ENCODE measurements at regions not wholly inside any gene's neighbourhood (a gene's known extent, or its start where the extent isn't known, plus 50 kb on each side); places are given as distances from the start of the nearest gene placed in this dataset.

- TF ChIP-seq CTCF (conservative IDR thresholded peaks at IDR 0.05; ENCODE audit: low read depth, low read length) (no peak), EZH2 (IDR thresholded peaks at IDR 0.05; ENCODE audit: borderline replicate concordance, low read depth, low read length, poor library complexity, severe bottlenecking) (no peak)
These were observed 199.9 kb downstream of the PCDH7 start for GRCh38 chr4:30920043-30920442.
